Testis (tissue), 2 donors: ENCODE measurements at regions not wholly inside any gene's neighbourhood (a gene's known extent, or its start where the extent isn't known, plus 50 kb on each side); places are given as distances from the start of the nearest gene placed in this dataset.

Experiments used
- DNase-seq: peaks from one replicate; pipeline ENCODE4 v3.0.0-alpha.2; 2019
- H3K27ac ChIP-seq, 2 donors: fragments of 200-600 bp; sonication (generic); one replicate each; pipeline ENCODE4 v1.5.1; 2019
- H3K27me3 ChIP-seq: fragments of 200-600 bp; sonication (generic); one replicate; pipeline ENCODE4 v1.5.1; 2019
- H3K36me3 ChIP-seq: fragments of 200-600 bp; sonication (generic); one replicate; pipeline ENCODE4 v1.5.1; 2017; ENCODE audit warnings: low read depth; ENCODE audit errors: missing control alignments
- H3K4me1 ChIP-seq: fragments of 200-600 bp; sonication (generic); one replicate; pipeline ENCODE4 v1.5.1; 2019
- H3K4me3 ChIP-seq, 2 donors: fragments of 200-600 bp; sonication (generic); one replicate each; pipeline ENCODE4 v1.5.1; 2017 to 2019
- H3K9me3 ChIP-seq: fragments of 200-600 bp; sonication (generic); one replicate; pipeline ENCODE4 v1.5.1; 2017
- POLR2A ChIP-seq: fragments of 450-650 bp; IDR thresholded peaks from one replicate; pipeline ENCODE4 v1.6.1; 2017; ENCODE audit warnings: antibody characterized with exemption, mild to moderate bottlenecking, moderate library complexity
- WGBS, 2 donors: methylation state at CpG; one replicate each; pipeline ENCODE4 v1.1.5; 2018; 5-methylcytosine and 5-hydroxymethylcytosine counted together
- intact Hi-C: fragments of 100-400 bp; cut with DNase I; formaldehyde crosslinking; loops from one replicate; pipeline ENCODE4 v1.15.1; 2023; ENCODE audit warnings: low total_unique reads
- TF ChIP-seq, protein P1 (sequence below), 3 experiments: fragments of 450-650 bp in 2 of 3; fragments of 200-600 bp in 1 of 3; sonication (generic) in 1 of 3; IDR thresholded peaks; one replicate each; pipeline ENCODE4 v1.5.1; 2016 to 2019; ENCODE audit warnings: antibody characterized with exemption in 3 of 3, mild to moderate bottlenecking in 2 of 3, moderate library complexity in 1 of 3

DNA sequence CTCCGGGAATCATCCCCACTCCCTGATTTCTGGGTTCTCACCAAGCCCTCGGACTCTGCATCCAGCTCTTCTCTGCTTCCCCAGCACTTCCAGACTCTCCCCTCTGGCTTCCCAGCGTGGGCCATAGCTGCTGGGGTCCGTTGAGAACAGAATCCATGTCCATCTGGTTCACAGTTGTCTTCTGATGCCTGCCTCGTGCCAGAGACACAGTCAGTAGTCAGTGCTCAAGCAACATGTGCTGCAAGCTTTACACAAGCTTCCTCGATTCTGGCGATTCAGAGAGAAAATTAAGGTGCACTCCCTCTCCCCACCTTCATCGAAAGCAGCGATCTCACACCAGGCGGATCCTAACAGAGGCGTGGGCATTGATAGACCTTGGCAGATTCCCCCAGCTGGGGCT, 495.5 kb downstream of the TBC1D22A start:
- Histone ChIP-seq H3K27ac (no peak overlapping the region), H3K36me3 (no peaks in the 10 kb centered on the region), H3K4me3 (no peak overlapping the region), H3K4me1 (no peaks in the 10 kb centered on the region), H3K27me3 (no peaks in the 10 kb centered on the region), H3K9me3 (no peaks in the 10 kb centered on the region)
- 86 to 88% methylated on average over 10 to 11 of the region's 11 CpGs for WGBS, 2 donors
- intact Hi-C loops = no loop called here
- TF ChIP-seq, protein P1, sequence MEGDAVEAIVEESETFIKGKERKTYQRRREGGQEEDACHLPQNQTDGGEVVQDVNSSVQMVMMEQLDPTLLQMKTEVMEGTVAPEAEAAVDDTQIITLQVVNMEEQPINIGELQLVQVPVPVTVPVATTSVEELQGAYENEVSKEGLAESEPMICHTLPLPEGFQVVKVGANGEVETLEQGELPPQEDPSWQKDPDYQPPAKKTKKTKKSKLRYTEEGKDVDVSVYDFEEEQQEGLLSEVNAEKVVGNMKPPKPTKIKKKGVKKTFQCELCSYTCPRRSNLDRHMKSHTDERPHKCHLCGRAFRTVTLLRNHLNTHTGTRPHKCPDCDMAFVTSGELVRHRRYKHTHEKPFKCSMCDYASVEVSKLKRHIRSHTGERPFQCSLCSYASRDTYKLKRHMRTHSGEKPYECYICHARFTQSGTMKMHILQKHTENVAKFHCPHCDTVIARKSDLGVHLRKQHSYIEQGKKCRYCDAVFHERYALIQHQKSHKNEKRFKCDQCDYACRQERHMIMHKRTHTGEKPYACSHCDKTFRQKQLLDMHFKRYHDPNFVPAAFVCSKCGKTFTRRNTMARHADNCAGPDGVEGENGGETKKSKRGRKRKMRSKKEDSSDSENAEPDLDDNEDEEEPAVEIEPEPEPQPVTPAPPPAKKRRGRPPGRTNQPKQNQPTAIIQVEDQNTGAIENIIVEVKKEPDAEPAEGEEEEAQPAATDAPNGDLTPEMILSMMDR (IDR thresholded peaks at IDR 0.05) = no peak
- TF ChIP-seq POLR2A = no peak
- no peak for DNase-seq

DNA sequence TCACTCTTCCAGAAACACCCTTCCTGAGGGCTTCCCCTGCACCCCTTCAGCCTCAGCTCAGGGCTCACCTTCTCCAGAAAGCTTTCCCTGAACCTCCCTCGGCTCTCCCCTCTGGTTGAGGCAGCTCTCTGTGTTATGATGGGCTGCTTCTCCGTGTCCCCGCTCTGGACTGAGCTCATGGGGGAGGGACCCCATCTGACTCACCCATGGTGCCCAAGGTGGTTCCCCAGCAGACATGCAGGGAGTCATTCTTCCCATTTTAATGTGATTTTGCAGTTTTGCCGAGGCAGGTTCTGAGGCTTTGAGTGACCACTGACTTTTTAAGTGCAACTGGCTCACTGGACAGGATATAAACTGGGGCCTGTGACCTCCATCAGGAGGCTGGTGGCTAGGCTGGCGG, 495.1 kb downstream of the TBC1D22A start:
- DNase-seq = no peak
- intact Hi-C loops = no loop called here
- H3K9me3 ChIP-seq = no peaks in the 10 kb centered on the region
- H3K4me1 ChIP-seq = no peaks in the 10 kb centered on the region
- H3K27me3 ChIP-seq = no peaks in the 10 kb centered on the region
- no peak overlapping the region for H3K27ac ChIP-seq
- no peaks in the 10 kb centered on the region for H3K36me3 ChIP-seq
- H3K4me3 ChIP-seq = no peak overlapping the region
- no peak for TF ChIP-seq POLR2A
- TF ChIP-seq, protein P1 (IDR thresholded peaks at IDR 0.05) = no peak
- WGBS, 2 donors = 89% methylated on average over 5 of the region's 5 CpGs

DNA sequence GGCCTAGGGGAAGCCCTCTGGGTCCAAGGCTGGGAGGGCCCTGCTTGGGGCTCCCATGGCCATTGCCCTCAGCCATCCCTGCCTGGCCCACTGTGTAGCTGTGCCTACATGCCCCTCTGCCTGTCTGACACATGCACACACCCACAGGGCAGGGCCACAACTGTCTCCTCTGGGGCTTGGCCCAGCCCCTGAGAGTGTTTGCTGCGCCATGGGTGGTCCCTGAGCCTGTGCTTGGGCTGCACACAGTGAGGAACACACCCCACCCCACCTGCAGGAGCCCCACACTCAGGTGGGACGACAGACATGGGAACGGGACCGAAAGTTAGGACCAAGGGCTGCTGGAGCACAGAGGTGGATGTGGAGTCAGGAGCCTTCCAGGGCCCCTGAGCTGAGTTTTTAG, 489.5 kb downstream of the TBC1D22A start:
- Histone ChIP-seq H3K4me1 (no peaks in the 10 kb centered on the region), H3K27ac (no peak overlapping the region), H3K36me3 (no peaks in the 10 kb centered on the region), H3K4me3 (no peak overlapping the region), H3K9me3 (no peaks in the 10 kb centered on the region), H3K27me3 (no peaks in the 10 kb centered on the region)
- TF ChIP-seq POLR2A = no peak
- TF ChIP-seq, protein P1 (IDR thresholded peaks at IDR 0.05) = no peak
- no peak for DNase-seq
- 85 to 96% methylated on average over 4 of the region's 4 CpGs for WGBS, 2 donors
- intact Hi-C loops = no loop called here

DNA sequence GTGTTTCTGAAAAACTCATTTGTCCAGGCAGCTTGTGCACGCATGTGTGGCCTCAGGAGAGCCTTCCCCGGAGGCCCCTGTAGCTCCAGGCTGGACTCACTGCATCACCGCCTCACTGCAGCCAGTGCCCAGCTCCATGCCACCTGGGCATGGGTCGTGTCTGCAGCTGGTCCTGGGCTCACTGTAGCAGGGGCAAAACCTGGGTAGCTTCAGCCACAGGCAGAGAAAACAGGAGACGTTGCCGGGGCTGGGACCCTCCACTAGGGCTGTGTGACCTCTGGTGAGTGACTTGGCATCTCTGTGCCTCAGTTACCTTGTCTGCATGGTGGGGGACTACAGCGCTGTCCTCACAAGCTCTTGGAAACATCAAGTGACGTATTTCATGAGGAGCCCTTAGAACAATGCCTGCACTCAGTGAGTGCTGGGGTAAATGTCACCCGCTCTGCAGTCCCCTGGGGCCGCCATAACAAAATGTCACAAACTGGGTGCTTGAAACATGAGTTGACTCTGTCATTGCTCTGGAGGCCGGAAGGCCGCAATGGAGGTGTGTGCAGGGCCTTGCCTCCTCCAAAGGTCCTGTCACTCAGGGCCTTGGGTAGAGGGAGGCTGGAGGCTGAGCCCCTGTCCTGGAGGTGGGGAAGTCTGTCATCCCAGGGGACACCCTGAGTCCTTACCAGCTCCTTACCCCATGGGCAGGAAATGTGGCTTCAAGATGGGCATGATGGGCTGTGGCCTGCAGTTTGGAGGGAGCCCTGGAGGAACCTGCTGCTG, 488.7 kb downstream of the TBC1D22A start:
- Histone ChIP-seq H3K9me3 (no peaks in the 10 kb centered on the region), H3K36me3 (no peaks in the 10 kb centered on the region), H3K4me1 (no peaks in the 10 kb centered on the region), H3K27ac (no peak overlapping the region), H3K4me3 (no peak overlapping the region), H3K27me3 (no peaks in the 10 kb centered on the region)
- no peak for DNase-seq
- intact Hi-C loops = no loop called here
- TF ChIP-seq, protein P1 (IDR thresholded peaks at IDR 0.05) = no peak
- TF ChIP-seq POLR2A = no peak
- WGBS, 2 donors = 93 to 95% methylated on average over 11 to 12 of the region's 12 CpGs

GRCh38 chr22:47249370-47249928, 487.0 kb downstream of the TBC1D22A start:
- DNase-seq = no peak
- Histone ChIP-seq H3K27ac (no peak overlapping the region), H3K4me1 (no peaks in the 10 kb centered on the region), H3K4me3 (no peak overlapping the region), H3K27me3 (no peaks in the 10 kb centered on the region), H3K36me3 (no peaks in the 10 kb centered on the region), H3K9me3 (no peaks in the 10 kb centered on the region)
- TF ChIP-seq POLR2A = no peak
- TF ChIP-seq, protein P1 (IDR thresholded peaks at IDR 0.05) = no peak
- WGBS, 2 donors = 57 to 74% methylated on average over 7 to 8 of the region's 8 CpGs
- intact Hi-C loops = no loop called here
